Prostate gland (tissue), 2 donors: ENCODE measurements at regions not wholly inside any gene's neighbourhood (a gene's known extent, or its start where the extent isn't known, plus 50 kb on each side); places are given as distances from the start of the nearest gene placed in this dataset.

Source experiments
- DNase-seq: peaks from one replicate; pipeline ENCODE4 v3.0.0-alpha.2; 2019; ENCODE audit warnings: low spot score
- H3K27ac ChIP-seq, 2 donors: fragments of 200-600 bp; sonication (generic); 2 replicates each; pipeline ENCODE4 v1.5.1; 2017 to 2019
- H3K27me3 ChIP-seq: fragments of 200-600 bp; sonication (generic); replicated peaks from 2 replicates; pipeline ENCODE4 v1.5.1; 2019; ENCODE audit not compliant: insufficient read depth
- H3K36me3 ChIP-seq, 2 donors: fragments of 200-600 bp; sonication (generic); 1 replicate in 1 of 2; 2 replicates in 1 of 2; pipeline versions ENCODE4 v1.5.1 to v1.8.1; 2017 to 2019
- H3K4me1 ChIP-seq: fragments of 200-600 bp; sonication (generic); replicated peaks from 2 replicates; pipeline ENCODE4 v1.5.1; 2019
- H3K4me3 ChIP-seq, 2 donors: fragments of 200-600 bp; sonication (generic); 2 replicates each; pipeline ENCODE4 v1.5.1; 2017 to 2019
- H3K9me3 ChIP-seq: fragments of 200-600 bp; sonication (generic); 2 replicates; pipeline ENCODE4 v1.5.1; 2017
- CTCF ChIP-seq, 4 experiments: fragments of 200-600 bp in 2 of 4; fragments of 450-650 bp in 2 of 4; sonication (generic) in 2 of 4; IDR thresholded peaks; 1 replicate in 3 of 4; 2 replicates in 1 of 4; pipeline ENCODE4 v1.5.1; 2016 to 2019; ENCODE audit warnings: antibody characterized with exemption in 4 of 4, mild to moderate bottlenecking in 2 of 4, moderate library complexity in 2 of 4
- POLR2A ChIP-seq: fragments of 450-650 bp; IDR thresholded peaks from one replicate; pipeline ENCODE4 v1.6.1; 2016; ENCODE audit warnings: antibody characterized with exemption, mild to moderate bottlenecking
- POLR2AphosphoS5 ChIP-seq: sonication (generic); formaldehyde crosslinking; IDR thresholded peaks from one replicate; pipeline ENCODE4 v1.6.1; 2017; ENCODE audit warnings: antibody characterized with exemption
- WGBS: methylation state at CpG from one replicate; pipeline ENCODE4 v1.1.5; 2018; 5-methylcytosine and 5-hydroxymethylcytosine counted together
- intact Hi-C: fragments of 100-400 bp; cut with DNase I; formaldehyde crosslinking; loops from one replicate; pipeline ENCODE4 v1.14.2; 2022

DNA sequence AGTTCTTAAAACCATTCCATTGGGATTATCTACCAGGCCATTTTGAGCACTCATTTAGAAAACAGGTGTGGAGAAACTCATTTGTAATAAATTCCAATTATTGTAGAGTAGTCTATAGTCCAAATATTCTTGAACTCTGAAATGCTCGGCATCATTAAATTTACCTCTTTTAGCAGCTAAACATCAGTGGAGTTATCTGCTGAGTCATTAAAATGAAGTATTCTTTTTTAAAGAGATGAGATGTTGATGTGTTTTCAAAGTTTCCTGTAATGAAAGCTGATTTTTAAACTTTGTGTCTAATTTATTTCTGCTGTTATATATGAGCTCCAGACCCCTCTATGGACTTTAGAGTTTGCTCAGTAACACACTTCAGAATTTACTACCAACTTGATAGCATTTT, 1635.2 kb downstream of the SUCLG1 start:
- H3K27me3 ChIP-seq = no peaks in the 10 kb centered on the region
- H3K4me1 ChIP-seq = no peaks in the 10 kb centered on the region
- H3K4me3 ChIP-seq = no peak overlapping the region
- no peak overlapping the region for H3K27ac ChIP-seq
- intact Hi-C loops = no loop called here
- 92% methylated on average over 1 of the region's 1 CpG for WGBS
- no peak for DNase-seq
- no peak for TF ChIP-seq POLR2AphosphoS5
- no peaks in the 10 kb centered on the region for H3K36me3 ChIP-seq
- H3K9me3 ChIP-seq = no peaks in the 10 kb centered on the region

GRCh38 chr2:82819951-82820350, 1639.1 kb downstream of the SUCLG1 start:
- intact Hi-C loops = no loop called here
- H3K4me1 ChIP-seq = no peaks in the 10 kb centered on the region
- no peaks in the 10 kb centered on the region for H3K36me3 ChIP-seq
- TF ChIP-seq POLR2AphosphoS5 = no peak
- TF ChIP-seq POLR2A = no peak
- no peak for TF ChIP-seq CTCF (IDR thresholded peaks at IDR 0.05)
- no peak overlapping the region for H3K27ac ChIP-seq
- no peak for DNase-seq
- no peak overlapping the region for H3K4me3 ChIP-seq
- WGBS = 90% methylated on average over 10 of the region's 10 CpGs
- no peaks in the 10 kb centered on the region for H3K27me3 ChIP-seq
- H3K9me3 ChIP-seq = no peaks in the 10 kb centered on the region

GRCh38 chr2:82814146-82814545, 1644.9 kb downstream of the SUCLG1 start:
- no peaks in the 10 kb centered on the region for H3K4me1 ChIP-seq
- no peak overlapping the region for H3K4me3 ChIP-seq
- H3K36me3 ChIP-seq = no peaks in the 10 kb centered on the region
- H3K9me3 ChIP-seq = no peaks in the 10 kb centered on the region
- H3K27ac ChIP-seq = no peak overlapping the region
- no peak for DNase-seq
- no peaks in the 10 kb centered on the region for H3K27me3 ChIP-seq
- WGBS = 76% methylated on average over 1 of the region's 1 CpG
- TF ChIP-seq CTCF (IDR thresholded peaks at IDR 0.05) = no peak
- no peak for TF ChIP-seq POLR2A
- no peak for TF ChIP-seq POLR2AphosphoS5
- intact Hi-C loops = no loop called here

DNA sequence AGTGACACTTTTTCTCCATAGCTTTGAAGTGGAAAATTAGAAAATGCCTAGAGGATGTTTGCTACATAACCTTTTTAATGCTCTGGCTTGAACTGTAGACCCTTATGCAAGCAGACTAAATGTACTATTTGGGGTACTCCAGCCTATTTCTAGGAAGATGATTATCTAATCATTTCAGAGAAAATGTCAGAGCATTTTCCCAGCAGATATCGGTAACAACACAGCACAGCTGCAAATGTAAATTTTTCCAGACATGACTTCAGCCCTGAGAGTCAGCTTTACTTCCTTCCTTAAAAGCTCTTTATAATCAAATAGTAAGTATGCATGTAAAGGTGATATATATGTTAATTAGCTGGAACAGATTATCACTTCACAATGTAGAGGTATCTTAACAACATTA, 1647.1 kb downstream of the SUCLG1 start:
- Histone ChIP-seq H3K36me3 (no peaks in the 10 kb centered on the region), H3K9me3 (no peaks in the 10 kb centered on the region), H3K4me3 (no peak overlapping the region), H3K27me3 (no peaks in the 10 kb centered on the region), H3K4me1 (no peaks in the 10 kb centered on the region), H3K27ac (no peak overlapping the region)
- TF ChIP-seq POLR2AphosphoS5 (no peak), POLR2A (no peak), CTCF (IDR thresholded peaks at IDR 0.05) (no peak)
- no peak for DNase-seq
- WGBS = 72% methylated on average over 1 of the region's 1 CpG
- intact Hi-C loops = no loop called here

DNA sequence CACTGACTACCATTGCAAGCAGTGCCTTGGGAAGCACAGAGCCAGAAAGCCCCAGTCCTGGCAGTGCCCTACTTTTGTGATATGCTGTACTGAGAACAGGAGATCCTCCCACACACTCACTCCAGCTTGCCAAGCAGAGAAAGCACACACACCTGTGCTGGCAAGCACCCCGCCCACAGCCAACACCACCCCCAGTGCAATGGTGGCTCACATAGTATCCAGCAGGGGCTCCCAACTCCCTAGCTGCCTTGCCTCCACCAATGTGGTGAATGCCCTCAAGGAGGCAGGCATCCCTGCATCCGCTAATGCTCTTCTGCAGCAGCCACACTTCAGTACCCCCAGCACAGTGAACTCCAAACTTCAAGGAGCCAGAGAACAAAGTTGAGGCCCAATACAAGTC, 1655.8 kb downstream of the SUCLG1 start:
- H3K9me3 ChIP-seq = no peaks in the 10 kb centered on the region
- H3K27me3 ChIP-seq = no peaks in the 10 kb centered on the region
- no peaks in the 10 kb centered on the region for H3K4me1 ChIP-seq
- no peaks in the 10 kb centered on the region for H3K36me3 ChIP-seq
- no peak for DNase-seq
- no peak overlapping the region for H3K4me3 ChIP-seq
- H3K27ac ChIP-seq = no peak overlapping the region
- intact Hi-C loops = no loop called here
- 88% methylated on average over 1 of the region's 2 CpGs for WGBS
- no peak for TF ChIP-seq CTCF (IDR thresholded peaks at IDR 0.05)
- TF ChIP-seq POLR2A = no peak
- TF ChIP-seq POLR2AphosphoS5 = no peak
